ENCODE measurements at regions not wholly inside any gene's neighbourhood (a gene's known extent, or its start where the extent isn't known, plus 50 kb on each side); places are given as distances from the start of the nearest gene placed in this dataset.

DNA sequence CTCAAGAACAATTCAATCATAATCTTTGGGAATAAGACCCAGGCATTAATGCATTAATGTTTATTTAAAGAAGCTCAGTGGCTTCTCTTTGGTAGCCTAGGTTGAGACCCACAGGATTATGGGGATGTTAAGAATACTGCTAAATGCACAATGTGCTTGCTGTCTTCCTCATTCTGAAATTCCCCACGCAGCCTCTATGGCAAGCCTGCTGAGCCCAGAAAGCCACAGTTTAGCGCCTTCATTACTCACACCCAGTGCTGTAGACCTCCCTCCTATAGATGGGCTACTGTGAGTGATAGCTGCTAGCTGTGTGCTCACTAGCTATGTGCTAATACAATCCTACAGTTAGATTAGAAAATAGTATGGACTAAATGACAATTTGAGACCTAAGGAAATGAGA is 90.6 kb downstream of the TNFSF13B start:
- DNase-seq: no peak

DNA sequence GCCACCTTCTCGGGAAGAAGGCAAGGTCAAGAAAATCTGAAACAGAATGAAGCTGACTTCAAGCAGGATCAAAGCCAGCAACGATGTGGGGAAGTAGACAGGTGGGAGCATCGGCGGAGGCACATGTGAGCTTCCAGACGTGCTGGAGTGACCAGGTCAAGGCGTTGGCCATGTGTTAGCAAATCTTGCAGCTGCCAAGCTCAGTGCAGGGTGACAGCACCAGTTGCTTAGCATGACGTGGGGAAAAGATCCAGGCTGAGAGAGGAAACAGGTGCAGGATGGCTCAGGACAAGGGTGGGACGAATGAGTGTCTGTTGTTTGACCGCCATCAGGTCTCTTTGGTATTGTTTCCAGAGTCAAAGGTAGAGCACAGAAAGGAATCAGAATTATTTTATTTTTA is 92.3 kb downstream of the TNFSF13B start:
- no peak for DNase-seq

DNA sequence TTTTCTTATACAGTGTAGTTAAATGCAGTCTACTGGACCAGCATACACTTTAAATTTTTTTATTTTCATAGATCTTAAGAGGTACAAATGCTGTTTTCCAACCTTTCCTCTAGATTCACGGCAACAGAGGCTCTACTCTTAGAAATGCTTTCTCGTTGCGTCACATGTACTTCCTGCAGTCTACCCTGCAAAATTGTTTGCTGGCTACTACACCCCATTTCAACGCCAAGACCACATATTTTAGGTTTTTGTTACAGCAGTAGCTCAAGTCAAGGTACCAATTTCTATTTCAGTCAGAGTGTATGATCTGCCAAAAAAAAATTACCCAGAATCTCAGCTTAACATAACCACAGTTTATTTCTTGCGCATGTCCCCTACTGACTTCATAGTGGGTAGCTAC is 94.1 kb downstream of the TNFSF13B start:
- no peak for DNase-seq

DNA sequence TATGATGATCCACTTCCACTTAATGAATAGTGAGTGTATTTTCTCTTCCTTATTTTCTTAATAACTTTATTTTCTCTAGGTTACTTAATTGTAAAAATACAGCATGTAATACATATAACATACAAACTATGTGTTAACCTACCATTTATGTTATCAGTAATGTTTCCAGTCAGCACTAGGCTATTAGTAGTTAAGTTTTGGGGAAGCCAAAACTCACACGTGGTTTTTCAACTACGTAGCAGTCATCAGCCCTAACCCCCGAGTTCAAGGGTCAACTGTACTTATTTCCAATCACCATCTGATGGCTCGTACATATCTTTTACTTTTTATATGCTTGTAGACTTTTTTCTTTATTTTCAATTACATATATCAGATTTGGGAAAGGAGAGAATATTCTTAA is 95.7 kb downstream of the TNFSF13B start:
- no peak for DNase-seq

DNA sequence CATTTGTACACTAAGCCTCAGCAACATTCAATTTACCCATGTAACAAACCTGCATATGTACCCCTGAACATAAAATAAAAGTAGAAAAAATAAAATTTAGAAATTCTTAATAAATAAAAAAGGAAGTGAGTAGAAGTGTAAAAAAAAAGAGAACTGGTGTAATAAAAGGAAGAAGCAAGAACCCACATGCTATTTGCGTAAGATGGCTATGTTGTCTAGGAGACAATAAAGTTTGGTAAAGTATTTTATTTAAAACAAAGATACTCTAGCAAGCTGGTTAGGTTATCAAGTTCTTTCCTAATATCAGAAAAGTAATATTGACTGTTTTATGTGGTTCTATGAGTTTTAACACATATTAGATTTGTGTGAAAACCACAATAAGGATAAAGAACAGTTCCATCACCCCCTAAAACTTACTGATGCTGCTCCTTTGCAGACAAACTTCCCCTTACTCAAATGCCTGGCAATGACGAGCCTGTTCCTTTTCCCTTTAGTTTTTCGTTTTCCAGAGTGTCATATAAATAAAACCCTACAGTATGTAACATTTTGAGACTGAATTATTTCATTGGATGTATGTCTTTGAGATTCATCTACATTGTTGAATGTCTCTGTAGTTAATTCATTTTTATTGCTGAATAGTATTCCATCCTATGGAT is 98.9 kb downstream of the TNFSF13B start:
- DNase-seq: no peak

DNA sequence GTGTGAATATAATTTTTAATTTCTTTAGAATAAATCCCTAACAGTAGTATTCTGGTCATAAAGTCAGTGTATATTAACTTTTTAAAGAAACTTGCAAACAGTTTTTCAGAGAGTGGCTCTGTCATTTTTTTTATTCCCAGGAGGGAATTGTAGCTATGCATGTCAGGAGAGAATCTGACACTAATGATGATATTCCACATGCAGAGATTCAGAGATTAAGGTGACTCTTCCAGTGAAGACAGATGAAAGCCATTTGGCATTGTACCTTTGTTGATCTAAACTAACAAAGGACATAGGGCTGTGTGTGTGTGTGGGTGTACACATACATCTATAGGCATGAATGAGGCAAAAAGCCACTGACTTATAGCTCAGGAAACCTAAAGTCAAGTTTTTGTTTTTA is 99.9 kb downstream of the TNFSF13B start:
- no peak for DNase-seq

DNA sequence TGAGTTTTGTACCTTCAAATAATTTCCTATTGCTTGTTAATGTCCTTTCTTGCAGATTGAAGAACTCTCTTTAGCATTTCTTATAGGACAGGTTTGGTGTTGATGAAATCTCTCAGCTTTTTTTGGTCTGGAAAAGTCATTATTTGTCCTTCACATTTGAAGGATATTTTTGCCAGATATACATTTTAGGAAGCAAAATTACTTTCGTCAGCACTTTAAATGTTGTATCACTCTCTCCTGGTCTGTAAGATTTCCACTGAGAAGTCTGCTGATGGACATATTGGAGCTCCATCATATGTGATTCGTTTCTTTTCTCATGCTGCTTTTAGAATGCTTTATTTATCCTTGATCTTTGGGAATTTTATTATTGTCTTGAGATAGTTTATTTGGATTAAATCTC is 105.5 kb downstream of the TNFSF13B start:
- no peak for DNase-seq

DNA sequence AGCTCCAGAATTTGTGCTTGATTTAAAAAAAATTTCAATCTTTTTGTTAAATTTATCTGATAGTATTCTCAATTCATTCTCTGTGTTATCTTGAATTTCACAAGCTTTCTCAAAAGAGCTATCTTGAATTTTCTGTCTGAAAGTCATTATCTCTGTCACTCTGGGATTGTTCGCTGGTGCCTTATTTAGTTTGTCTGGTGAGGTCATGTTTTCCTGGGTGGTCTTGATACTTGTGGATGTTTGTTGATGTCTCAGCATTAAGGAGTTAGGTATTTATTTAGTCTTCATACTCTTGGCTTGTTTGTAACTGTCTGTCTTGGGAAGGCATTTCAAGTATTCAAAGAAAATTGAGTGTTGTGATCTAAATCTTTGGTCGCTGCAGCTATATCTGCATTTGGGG is 106.3 kb downstream of the TNFSF13B start:
- DNase-seq: no peak

DNA sequence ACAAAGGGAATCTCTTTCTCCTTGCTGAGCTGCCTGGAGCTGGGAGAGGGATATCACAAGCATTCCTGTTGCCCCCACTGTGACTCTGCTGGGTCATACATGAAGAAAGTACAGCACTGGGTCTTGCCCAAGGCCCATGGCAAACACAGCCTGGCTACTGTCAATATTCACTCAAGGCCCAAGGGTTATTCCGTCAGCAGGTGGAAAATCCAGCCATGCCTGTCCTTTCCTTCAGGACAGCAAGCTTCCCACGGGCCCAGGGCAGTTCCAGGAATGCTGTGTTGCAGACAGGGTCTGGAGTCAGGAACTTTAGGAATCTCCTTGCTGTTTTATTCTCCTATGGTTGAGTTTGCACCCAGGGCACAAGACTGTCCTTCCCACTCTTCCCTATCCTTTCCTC is 106.8 kb downstream of the TNFSF13B start:
- no peak for DNase-seq

DNA sequence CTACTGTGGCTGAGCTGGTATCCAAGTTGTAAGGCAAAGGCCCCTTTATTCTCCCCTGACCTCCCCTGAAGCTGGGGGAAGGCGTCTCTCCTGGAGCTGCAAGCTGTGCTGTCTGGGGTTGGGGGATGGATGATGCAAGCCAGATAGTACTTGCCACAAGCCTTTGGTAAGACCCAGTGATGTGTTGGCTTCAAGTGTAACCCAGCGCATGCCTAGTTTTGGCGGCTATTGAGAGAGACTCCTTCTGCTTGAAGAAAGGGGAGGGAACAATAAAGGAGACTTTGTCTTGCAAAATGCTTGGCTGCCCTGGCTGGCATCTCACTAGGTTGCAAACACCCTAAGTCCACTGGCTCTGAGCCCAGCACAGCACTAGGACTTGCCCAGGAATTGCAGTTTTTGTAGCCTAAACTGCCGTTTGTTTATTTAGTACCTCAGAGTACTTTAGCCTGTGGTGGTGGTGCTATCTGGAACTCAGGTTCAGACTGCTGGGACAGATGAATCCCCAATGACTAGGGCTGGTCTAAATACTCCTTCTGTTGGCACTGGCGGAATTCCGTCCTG is 108.2 kb downstream of the TNFSF13B start:
- DNase-seq: no peak

DNA sequence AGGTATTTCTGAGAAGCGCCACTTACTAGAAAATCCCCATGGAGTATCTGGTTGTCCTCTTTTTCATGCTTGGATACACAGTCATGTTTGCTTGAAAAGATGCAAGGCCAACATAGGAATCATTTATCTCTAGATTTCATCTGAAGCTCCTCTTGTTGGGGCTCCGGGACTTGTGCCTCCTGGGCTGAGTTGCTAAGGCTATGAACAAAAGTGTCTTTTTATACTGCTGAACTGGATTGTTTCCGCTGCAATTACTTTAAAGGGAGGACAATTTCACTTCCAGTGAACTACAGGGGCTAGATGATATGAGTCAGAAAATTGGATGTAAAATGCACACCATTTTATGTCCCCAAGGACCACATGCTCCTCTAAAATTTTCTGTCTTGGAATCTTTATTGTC is 114.1 kb downstream of the TNFSF13B start:
- DNase-seq: no peak

DNA sequence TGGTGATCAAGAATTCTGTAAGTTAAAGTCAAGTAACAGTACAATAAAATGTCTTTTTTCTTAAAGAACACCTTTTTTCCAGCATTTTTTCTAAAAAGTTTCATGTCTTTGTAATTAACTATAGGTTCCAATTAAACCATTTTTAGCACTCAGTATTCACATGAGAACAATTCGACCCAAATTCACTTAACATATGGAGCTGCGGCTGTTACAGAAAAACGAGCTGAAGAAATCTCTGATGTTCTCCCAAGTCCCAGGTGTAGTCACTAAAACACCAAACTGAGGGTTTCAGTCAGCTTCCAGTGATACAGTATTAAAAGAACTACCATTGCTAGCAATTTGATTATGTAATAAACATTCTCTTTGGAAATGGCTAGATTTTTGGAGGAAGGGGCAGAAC is 117.6 kb downstream of the TNFSF13B start:
- DNase-seq: no peak

DNA sequence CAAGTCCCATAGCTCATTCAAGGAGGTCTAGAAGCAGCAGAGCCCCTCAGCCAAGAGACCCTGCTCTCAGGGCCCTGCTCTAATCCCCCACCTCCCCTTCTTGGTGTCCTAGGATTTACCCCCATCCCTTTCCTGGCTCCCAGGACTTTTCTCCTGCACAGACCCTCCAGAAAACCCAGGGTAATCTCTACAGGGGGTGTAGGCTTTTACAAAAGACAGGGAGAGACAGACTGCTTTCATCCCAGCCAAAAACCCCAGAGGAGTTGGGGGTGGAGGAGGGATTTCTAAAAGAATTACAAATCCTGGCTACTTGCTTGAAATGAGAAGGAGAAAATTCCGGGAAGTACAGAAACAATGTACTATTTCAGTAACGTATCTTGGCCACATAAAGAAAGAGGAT is 133.3 kb downstream of the TNFSF13B start:
- no peak for DNase-seq

DNA sequence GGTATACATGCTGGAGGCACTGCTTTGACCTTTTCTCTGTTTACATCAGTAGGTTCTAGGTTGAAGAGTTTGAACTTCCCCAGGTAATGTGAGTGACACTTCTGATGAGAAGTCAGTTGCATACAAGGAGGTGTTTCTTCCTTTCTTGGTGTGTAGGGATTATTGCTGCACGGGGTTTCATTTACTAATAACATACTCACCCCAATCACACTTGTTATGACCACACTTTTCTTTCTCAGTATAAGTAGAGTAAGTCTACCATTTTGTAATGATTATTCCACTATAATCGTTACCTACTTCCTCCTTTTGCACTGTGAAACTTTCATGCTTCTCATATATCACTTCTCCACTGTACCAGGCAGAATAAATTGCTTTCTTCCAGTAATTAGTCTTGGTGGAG is 138.0 kb downstream of the TNFSF13B start:
- DNase-seq: no peak

DNA sequence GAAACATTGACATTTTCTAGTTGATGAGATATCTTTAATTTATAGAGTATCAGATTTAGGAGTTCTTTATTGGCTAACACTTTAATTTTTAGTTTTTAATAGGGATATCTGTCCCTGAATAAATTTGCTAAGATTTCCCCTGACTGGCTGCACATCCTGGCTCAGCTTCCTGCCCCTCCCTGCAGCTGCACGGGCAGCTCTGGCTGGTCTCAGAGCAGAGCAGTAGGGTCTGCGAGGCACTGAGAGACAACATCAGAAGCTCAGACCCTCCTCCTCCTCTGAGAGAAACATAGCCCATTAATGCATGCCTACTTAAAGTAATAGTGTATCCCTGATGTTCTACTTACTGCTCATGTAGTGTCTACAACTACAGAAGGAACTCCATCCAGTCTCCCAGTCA is 139.2 kb downstream of the TNFSF13B start:
- DNase-seq: no peak

DNA sequence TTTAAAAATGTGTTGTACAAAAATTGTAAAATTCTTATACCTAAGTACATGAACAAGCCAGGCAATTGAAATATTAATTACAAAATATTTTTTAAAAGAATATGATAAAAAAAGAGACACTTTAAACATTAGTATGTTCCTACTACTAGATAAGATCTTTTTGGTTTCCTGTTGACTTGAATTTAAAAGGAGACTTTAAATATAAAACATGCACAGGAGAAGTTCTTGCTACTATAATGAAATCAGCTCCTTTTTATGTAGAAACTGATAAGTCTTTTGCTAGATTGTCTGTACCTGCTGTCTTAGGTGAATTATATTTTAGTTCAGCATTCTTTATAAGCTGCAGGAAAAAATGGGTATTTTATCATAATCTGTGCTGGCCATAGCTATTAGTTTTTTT is 140.2 kb downstream of the TNFSF13B start:
- no peak for DNase-seq

DNA sequence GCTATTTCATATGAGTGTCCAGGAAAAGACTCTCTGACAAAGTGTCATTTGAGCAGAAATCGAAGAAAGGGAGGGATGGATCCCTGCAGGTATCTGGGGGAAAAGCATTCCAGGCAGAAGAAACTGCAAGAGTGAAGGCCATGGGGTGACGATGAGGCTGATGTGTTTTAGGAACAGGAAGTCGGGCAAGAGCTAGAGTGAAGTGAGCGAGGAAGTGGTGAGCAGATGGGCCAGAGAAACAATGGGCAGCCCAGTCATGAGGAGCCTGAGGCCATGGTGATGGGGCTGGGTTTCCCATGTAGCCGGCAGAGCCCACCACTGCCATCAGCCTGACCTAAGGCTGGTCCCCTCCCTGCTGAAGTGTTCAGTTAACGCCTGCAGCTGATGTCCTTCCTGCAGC is 150.2 kb downstream of the TNFSF13B start:
- DNase-seq: no peak

DNA sequence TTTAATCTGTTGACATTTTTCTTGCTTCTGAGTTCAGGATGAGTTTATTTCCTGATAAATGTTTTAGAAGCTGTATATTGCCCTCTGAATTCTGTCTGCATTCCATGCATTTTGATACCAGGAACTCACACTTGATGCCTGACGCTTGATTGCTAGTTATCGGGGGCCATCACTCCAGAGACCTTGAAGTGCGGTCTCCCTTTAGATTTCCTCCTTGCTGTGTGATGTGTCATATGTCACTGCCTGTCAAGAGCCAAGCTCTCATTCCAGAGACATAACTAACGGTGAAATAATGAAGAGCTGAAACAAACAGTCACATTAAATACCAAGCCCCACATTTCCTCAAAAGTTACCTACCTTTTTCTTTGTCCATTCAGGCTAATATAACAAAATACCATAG is 155.5 kb downstream of the TNFSF13B start:
- DNase-seq: no peak

DNA sequence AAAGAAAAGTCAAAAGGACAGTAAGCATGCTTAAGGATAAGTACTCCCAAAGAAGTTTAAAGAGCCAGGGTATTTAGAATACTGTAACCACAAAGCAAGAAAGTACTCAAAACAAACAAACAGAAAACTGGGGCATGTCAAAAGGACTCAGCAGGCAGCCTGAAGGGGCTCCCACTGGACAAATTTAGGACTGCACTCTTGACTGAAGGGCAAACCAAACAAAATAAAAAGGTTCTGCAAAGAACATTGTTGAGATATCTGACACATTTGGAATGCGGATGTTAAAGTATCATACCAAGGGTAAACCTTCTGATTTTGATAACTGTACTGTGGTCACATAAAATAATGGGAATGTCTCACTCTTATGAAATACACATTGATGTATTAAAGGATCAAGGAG is 157.4 kb downstream of the TNFSF13B start:
- DNase-seq: no peak

DNA sequence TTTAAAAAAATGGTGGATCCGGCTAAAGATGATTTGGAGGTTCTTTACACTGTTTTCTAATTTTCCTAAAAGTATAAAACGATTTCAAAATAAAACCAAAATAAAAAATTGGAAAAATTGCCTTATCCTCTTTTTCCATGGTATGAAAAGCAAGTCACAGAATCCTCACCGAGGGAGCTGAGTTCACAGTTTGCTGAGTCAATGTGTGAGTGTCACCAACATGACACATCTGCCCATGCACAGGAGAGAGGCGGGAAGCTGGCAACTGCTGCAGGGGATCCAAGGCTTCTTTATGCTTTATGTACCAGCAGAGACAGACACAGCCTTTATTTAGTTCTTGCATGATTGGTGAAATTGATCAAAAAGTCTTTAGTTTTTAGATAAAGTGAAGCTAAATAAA is 157.8 kb downstream of the TNFSF13B start:
- DNase-seq: no peak

DNA sequence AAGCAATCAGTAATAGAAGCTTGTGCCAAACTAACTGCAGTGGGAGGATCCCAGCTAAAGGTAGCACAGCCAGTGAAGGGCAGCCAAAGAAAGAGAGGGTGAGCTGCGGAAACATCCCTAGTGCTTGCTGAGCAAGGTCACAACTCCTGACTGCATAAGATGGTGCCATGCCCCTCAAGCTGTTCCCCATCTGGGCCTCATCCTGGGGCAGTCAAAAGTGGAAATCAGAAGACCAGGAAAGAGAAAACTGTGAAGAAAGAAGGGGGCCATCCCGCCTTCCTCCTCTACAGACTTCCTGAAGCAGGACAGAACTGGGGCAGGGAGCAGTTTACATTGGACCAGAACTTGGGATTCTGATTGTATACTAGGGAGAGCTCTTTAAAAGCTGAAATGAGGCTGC is 159.2 kb downstream of the TNFSF13B start:
- no peak for DNase-seq

DNA sequence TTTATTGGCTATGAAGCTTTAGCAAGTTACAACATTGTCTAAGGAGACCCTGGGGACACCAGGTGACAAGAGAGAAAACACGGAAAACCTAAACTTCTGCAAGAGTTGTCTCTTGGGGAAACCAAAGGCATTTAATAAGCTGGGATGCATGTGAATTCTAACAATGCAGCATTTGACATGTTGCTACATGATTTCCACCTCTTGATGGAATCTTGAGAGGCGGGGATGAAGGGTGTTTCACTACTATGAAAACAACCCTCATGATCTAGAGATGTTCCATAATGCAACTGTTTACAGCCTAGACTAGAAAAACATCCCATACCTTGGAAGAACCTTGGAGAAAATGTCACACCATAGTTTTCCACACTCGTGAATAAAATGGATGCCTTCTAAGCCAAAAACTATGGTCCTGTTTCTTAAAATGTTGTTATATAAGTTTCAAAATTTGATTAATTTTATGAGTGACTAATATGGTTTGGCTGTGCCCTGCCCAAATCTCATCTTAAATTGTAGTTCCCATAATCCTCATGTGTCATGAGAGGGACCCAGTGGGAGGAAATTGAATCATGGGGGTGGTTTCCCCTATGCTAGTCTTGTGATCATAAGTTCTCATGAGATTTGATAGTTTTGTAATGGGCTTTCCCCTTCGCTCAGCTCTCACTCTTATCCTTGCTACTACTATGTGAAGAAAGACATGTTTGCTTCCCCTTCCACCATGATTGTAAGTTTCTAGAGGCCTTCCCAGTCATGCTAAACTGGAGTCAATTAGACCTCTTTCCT is 164.6 kb downstream of the TNFSF13B start:
- DNase-seq: no peak

DNA sequence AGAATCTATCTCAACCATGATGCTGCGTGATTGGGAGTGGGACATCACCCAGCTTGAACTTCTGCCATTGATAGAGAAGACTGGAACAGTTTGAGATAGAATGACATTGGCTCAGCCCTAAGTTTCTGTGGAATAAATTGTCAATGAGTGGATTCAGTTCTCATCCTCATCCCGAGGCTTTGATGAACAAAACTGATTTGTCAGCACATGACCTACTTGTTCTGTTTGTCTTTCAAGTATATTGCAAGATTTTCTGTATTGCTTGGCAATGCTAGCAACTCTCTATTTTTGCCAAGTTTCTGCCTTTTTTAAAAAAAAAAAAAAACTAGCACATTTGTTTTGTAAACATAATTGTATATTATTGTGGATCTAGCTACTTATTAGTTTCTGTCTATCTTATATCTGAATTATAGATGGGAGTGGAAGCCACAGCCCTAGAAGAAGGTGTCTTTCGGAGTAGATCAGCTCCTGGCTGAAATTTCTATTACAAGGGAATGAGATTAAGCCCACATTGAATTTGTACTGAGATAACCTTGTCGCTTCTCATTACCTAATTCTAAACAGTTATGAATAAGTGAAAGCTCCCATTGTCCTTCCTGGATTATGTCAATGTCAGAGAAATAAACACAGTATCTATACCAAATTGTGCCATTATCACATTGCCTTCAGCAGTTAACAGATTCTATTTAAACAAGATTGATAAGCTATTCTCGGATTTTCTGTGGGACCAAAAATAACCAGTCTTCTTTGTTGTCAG is 166.1 kb downstream of the TNFSF13B start:
- no peak for DNase-seq

DNA sequence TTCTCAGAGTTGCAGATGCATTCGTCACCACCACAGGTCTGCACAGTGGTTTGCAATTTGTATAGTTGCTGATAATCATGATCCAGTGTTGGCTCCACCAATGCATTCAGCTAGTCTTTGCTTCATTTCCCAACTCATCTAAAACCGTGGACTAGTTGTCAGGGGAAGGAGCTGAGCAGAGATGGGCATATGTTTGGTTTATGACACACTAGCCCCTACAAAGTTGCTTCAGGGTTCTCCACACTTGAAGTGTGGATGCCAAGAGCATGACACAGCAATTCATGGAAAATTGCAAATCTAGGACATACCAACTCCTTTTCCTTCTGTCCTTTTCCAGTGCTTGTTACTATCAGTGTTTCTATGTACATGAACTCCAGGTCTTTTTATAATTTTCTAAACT is 168.0 kb downstream of the TNFSF13B start:
- DNase-seq: no peak
